ENCODE measurements at regions not wholly inside any gene's neighbourhood (a gene's known extent, or its start where the extent isn't known, plus 50 kb on each side); places are given as distances from the start of the nearest gene placed in this dataset.

GRCh38 chr16:6281274-6281673 is 1051.4 kb upstream of the RBFOX1 start (continued):
- TF ChIP-seq REST (IDR thresholded peaks at IDR 0.05; ENCODE audit: low read depth) (no peak), EGR1 (IDR thresholded peaks at IDR 0.05; ENCODE audit: low read depth) (no peak), SRF (IDR thresholded peaks at IDR 0.05; ENCODE audit: low read depth) (no peak), FOSL1 (IDR thresholded peaks at IDR 0.05; ENCODE audit: low read depth) (no peak), TCF7L2 (IDR thresholded peaks at IDR 0.05; ENCODE audit: borderline replicate concordance, extremely low read depth, insufficient read depth, insufficient read length) (no peak), EZH2phosphoT487 (IDR thresholded peaks at IDR 0.05; ENCODE audit: borderline replicate concordance) (no peak)

- Histone ChIP-seq H3K79me2 (ENCODE audit: insufficient read depth, low read length) (no peaks in the 10 kb centered on the region), H3K9me2 (ENCODE audit: insufficient read depth) (no peaks in the 10 kb centered on the region), H2AFZ (ENCODE audit: low read depth, low read length, poor library complexity, severe bottlenecking) (no peak overlapping the region), H3K27ac (ENCODE audit: low read depth, low read length) (no peak overlapping the region), H3K9me3 (ENCODE audit: control insufficient read depth in 1 of 2, insufficient read depth in 1 of 2, low read depth in 1 of 2, low read length in 2 of 2) (no peaks in the 10 kb centered on the region), H3K27me3 (ENCODE audit: insufficient read depth, low read length) (no peaks in the 10 kb centered on the region), H3K4me2 (ENCODE audit: low read length) (no peak overlapping the region), H3K9ac (ENCODE audit: low read length) (no peak overlapping the region), H3K4me3 (replicated peaks in 1 of 2; ENCODE audit: low read depth in 1 of 2, low read length in 2 of 2) (no peak overlapping the region), H3K4me1 (ENCODE audit: control insufficient read depth in 1 of 2, insufficient read depth in 2 of 2, low read length in 2 of 2) (no peaks in the 10 kb centered on the region), H4K20me1 (ENCODE audit: insufficient read depth) (no peaks in the 10 kb centered on the region), H3K36me3 (ENCODE audit: control insufficient read depth in 1 of 2, insufficient read depth in 2 of 2, low read length in 2 of 2) (no peaks in the 10 kb centered on the region)
- no TSS peak for BruUV-seq (replicated peaks)
- intact Hi-C loops (cut with micrococcal nuclease): no loop called here
- ATAC-seq (no peak), DNase-seq (ENCODE audit: low read depth, low spot score) (no peak)
- ChIA-PET POLR2A (no interaction called here), CTCF (no interaction called here), RAD21 (ENCODE audit: low non-redundant PET in 1 of 2, low total read pairs in 2 of 2, uncharacterized antibody in 2 of 2, unreplicated experiment in 2 of 2) (no interaction called here)
- TF ChIP-seq ZNF274 (IDR thresholded peaks at IDR 0.05; ENCODE audit: low read depth, low read length): no peak
- TF ChIP-seq JUND (IDR thresholded peaks at IDR 0.05): no peak
- no peak for TF ChIP-seq EZH2phosphoT487 (IDR thresholded peaks at IDR 0.05; ENCODE audit: borderline replicate concordance)
- no peak for TF ChIP-seq EGR1 (IDR thresholded peaks at IDR 0.05; ENCODE audit: low read depth)
- TF ChIP-seq SP1 (IDR thresholded peaks at IDR 0.05; ENCODE audit: low read depth): no peak
- no peak for TF ChIP-seq ELF1 (IDR thresholded peaks at IDR 0.05; ENCODE audit: borderline replicate concordance, low read depth)
- no peak for TF ChIP-seq TCF7L2 (IDR thresholded peaks at IDR 0.05; ENCODE audit: borderline replicate concordance, extremely low read depth, insufficient read depth, insufficient read length)
- no peak for TF ChIP-seq SIN3A (IDR thresholded peaks at IDR 0.05; ENCODE audit: low read depth)
- no peak for TF ChIP-seq POLR2A (IDR thresholded peaks at IDR 0.05; ENCODE audit: borderline replicate concordance, extremely low read depth, insufficient read depth, insufficient read length)
- no peak for TF ChIP-seq ZBTB33 (IDR thresholded peaks at IDR 0.05; ENCODE audit: extremely low read depth, insufficient replicate concordance, low read length)
- TF ChIP-seq REST (IDR thresholded peaks at IDR 0.05; ENCODE audit: low read depth): no peak
Measured at GRCh38 chr16:6280055-6280454, 1052.6 kb upstream of the RBFOX1 start.
